ENCODE measurements at regions not wholly inside any gene's neighbourhood (a gene's known extent, or its start where the extent isn't known, plus 50 kb on each side); places are given as distances from the start of the nearest gene placed in this dataset.
"Not testable (repeated sequence)": the region's sequence is repeated elsewhere in the genome, so short reads cannot be mapped to it uniquely, and the experiment has no call there.

DNA sequence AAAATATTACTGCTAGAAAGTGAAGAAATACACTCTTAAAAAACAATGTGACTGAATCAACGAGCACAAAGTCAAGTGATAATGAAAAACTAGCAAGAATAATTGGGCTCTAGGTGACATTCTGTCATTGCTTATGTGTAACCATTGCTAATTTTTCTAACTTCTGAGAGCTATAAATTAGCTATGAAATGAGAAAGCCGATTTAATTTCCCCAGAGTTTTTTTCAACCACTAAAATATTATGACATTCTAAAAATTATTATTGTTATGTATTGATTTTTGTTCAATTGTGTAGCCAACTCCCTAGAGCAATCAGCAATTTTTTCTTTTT lies 458.6 kb upstream of the ATXN8OS start:
- H3K4me2 ChIP-seq: no peak overlapping the region
- TF ChIP-seq Cebpa-rat (IDR thresholded peaks at IDR 0.05): no peak
- no peaks in the 10 kb centered on the region for H3K36me3 ChIP-seq
- no peak overlapping the region for H3K4me3 ChIP-seq
- no peak overlapping the region for H3K27ac ChIP-seq
- no peak overlapping the region for H3K9ac ChIP-seq
- H4K20me1 ChIP-seq: no peaks in the 10 kb centered on the region
- H3K9me3 ChIP-seq: peaks cover 14% of the 10 kb centered on the region
- no peaks in the 10 kb centered on the region for H3K4me1 ChIP-seq
- no peaks in the 10 kb centered on the region for H3K27me3 ChIP-seq

DNA sequence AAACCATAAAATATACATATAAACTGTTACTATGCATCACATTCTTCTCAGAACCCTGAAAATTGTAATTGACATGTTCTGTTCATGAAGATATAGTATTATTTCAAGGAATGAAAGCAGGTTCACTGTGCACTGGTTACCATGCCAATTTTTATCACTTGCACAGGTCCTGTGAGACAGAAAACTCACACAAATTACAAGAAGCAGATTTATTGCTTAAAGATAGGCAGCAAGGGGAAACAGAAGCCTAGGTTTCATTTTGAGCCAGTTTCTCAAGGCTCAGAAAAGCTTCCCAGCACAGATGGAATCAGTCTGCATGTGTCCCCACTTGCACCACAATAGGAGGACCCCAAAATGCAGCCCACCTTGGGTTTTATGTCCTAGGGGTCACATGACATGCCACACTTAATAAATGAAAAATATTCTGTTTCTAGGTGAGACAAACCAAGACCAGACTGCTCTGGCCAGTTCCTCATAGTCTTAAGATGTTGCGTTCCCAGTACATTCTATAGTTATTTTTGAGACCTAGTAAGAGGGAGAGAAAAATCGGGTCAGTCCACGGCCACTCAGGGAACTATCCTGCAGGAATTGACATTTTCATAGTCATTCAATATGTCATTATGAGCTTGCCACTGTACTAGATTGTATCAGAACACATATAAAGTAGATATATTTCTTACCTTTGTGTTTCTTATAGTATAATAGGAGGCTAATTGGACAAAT lies 459.1 kb upstream of the ATXN8OS start:
- no peaks in the 10 kb centered on the region for H3K27me3 ChIP-seq
- no peaks in the 10 kb centered on the region for H4K20me1 ChIP-seq
- no peaks in the 10 kb centered on the region for H3K36me3 ChIP-seq
- peaks cover 17% of the 10 kb centered on the region for H3K9me3 ChIP-seq
- H3K27ac ChIP-seq: no peak overlapping the region
- no peak overlapping the region for H3K4me3 ChIP-seq
- no peak for TF ChIP-seq Cebpa-rat (IDR thresholded peaks at IDR 0.05)
- H3K4me1 ChIP-seq: no peaks in the 10 kb centered on the region
- no peak overlapping the region for H3K9ac ChIP-seq
- H3K4me2 ChIP-seq: no peak overlapping the region

DNA sequence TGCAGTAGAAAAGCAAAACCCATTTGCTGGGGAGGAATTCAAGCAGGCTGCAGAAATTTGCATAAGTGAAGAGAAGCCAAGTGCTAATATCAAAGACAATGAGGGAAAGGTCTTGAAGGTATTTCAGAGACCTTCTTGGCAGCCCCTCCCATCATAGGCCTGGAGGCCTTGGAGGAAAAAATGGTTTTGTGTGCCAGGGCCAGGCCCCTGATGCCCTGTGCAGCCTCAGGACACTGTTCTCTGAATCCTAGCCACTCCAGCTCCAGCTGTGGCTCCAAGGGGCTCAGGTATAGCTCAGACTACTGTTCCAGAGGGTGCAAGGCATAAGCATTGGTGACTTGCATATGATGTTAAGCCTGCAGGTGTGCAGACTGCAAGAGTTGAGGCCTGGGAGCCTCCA lies 463.2 kb upstream of the ATXN8OS start:
- Histone ChIP-seq H3K27ac (no peak overlapping the region), H3K9me3 (peaks cover 17% of the 10 kb centered on the region), H3K4me1 (no peaks in the 10 kb centered on the region), H3K4me3 (no peak overlapping the region), H3K4me2 (no peak overlapping the region), H3K27me3 (no peaks in the 10 kb centered on the region), H3K9ac (no peak overlapping the region), H3K36me3 (no peaks in the 10 kb centered on the region), H4K20me1 (no peaks in the 10 kb centered on the region)
- no peak for TF ChIP-seq Cebpa-rat (IDR thresholded peaks at IDR 0.05)

DNA sequence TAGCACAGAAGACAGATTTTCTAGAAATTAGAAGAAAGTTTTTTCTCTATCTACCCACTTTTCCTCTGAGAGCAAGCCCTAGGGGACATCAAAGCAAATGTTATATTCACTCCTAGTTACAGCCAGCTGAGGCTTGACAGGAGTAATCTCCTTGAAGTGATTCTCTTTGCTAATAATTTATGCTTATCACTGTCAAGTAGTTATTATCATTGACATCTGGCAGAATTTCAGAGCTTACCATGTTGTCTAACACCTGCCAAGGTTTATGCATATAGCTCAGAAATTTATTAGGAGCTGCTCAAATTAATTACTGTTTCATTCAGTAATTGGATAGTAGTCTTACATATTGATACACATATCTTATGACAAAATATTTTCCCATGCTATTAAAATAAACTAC lies 465.9 kb upstream of the ATXN8OS start:
- Histone ChIP-seq H4K20me1 (no peaks in the 10 kb centered on the region), H3K4me2 (no peak overlapping the region), H3K9ac (no peak overlapping the region), H3K4me1 (no peaks in the 10 kb centered on the region), H3K9me3 (peaks cover 17% of the 10 kb centered on the region), H3K27me3 (no peaks in the 10 kb centered on the region), H3K4me3 (no peak overlapping the region), H3K36me3 (no peaks in the 10 kb centered on the region), H3K27ac (no peak overlapping the region)
- no peak for TF ChIP-seq Cebpa-rat (IDR thresholded peaks at IDR 0.05)

DNA sequence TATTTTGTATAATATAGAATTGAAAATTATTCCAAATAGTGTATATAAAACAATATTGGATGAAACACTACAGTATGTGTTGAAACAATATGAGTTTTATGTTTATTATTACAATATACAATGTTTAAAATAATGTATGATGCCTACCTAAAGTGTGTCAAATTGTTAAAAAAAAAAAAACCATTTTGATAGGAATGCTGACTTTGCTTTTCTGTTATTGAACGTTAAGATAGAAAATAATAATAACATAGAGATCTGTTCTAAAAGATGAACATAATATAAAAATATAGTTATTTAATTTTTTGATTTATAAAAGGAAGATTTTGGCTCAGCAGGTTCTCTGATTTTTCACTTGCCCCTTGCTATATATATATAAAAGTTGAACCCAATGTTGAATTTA lies 474.6 kb upstream of the ATXN8OS start:
- Histone ChIP-seq H4K20me1 (no peaks in the 10 kb centered on the region), H3K27ac (no peak overlapping the region), H3K9ac (no peak overlapping the region), H3K4me3 (no peak overlapping the region), H3K4me1 (no peaks in the 10 kb centered on the region), H3K36me3 (no peaks in the 10 kb centered on the region), H3K27me3 (no peaks in the 10 kb centered on the region), H3K9me3 (no peaks in the 10 kb centered on the region), H3K4me2 (no peak overlapping the region)
- TF ChIP-seq Cebpa-rat (IDR thresholded peaks at IDR 0.05): no peak

DNA sequence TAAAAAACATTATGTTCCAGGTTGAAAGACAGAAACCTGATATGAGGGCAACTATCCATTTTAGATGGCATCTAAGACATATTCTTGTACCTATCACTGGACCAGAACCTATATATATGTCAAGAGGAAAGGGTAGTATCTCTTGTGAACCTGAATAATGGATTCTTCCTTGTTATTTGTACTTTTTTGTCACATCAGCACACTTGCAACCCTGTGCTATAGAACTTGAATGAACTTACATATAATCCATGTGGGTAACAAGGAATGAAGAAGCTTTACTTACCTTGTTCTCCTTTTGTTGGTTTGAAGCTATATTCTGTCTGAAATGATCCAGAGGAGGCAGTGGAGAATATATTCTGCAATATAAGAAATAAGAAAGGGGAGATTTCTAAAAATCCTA lies 483.7 kb upstream of the ATXN8OS start:
- H3K9me3 ChIP-seq: no peaks in the 10 kb centered on the region
- no peak overlapping the region for H3K4me3 ChIP-seq
- no peak for TF ChIP-seq Cebpa-rat (IDR thresholded peaks at IDR 0.05)
- H3K4me2 ChIP-seq: no peak overlapping the region
- H4K20me1 ChIP-seq: no peaks in the 10 kb centered on the region
- no peaks in the 10 kb centered on the region for H3K27me3 ChIP-seq
- no peaks in the 10 kb centered on the region for H3K4me1 ChIP-seq
- H3K27ac ChIP-seq: no peak overlapping the region
- no peaks in the 10 kb centered on the region for H3K36me3 ChIP-seq
- no peak overlapping the region for H3K9ac ChIP-seq

DNA sequence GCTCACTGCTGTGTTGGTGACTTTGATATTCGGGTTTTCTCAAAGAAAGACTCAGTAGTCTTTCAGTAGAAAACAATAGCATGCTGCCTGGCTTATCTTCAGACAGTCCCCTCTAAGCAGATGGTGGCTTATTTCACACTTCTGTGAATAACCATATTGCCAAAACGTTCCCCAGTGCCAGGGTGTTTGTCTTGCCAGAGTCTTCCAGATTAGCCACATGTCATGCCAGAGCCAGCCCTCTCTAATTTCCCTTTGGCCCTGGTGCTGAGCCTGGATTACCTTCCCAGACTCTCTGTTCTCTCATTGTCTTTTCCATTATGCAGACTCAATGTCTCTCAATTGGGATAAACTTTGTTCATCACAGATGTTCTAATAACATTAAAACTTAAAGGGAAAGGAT lies 488.0 kb upstream of the ATXN8OS start:
- H3K9me3 ChIP-seq: no peaks in the 10 kb centered on the region
- H3K36me3 ChIP-seq: no peaks in the 10 kb centered on the region
- H4K20me1 ChIP-seq: no peaks in the 10 kb centered on the region
- no peak overlapping the region for H3K4me3 ChIP-seq
- TF ChIP-seq Cebpa-rat (IDR thresholded peaks at IDR 0.05): no peak
- H3K27me3 ChIP-seq: no peaks in the 10 kb centered on the region
- no peak overlapping the region for H3K9ac ChIP-seq
- no peak overlapping the region for H3K27ac ChIP-seq
- no peaks in the 10 kb centered on the region for H3K4me1 ChIP-seq
- H3K4me2 ChIP-seq: no peak overlapping the region

DNA sequence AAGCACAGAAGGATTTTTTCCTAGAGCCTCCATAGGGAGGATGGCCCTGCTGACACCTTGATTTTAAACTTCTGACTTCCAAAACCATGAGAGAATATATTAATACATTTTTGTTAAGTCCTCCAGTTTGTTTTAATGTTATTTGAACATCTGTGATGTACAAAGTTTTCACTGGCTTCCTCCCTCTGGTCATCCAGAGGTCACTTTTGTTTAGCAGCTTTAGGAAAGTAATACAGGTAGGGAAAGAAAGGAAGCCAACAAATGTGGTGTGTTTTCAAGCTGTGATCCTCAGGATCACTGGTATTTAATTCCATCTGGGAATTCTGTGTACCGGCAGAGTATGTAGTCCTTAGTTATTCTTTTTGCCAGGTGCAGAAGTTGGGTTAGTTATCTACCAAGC lies 488.8 kb upstream of the ATXN8OS start:
- H3K27me3 ChIP-seq: no peaks in the 10 kb centered on the region
- no peak overlapping the region for H3K27ac ChIP-seq
- no peak overlapping the region for H3K9ac ChIP-seq
- H3K36me3 ChIP-seq: no peaks in the 10 kb centered on the region
- no peak for TF ChIP-seq Cebpa-rat (IDR thresholded peaks at IDR 0.05)
- no peak overlapping the region for H3K4me3 ChIP-seq
- no peak overlapping the region for H3K4me2 ChIP-seq
- no peaks in the 10 kb centered on the region for H3K9me3 ChIP-seq
- H3K4me1 ChIP-seq: no peaks in the 10 kb centered on the region
- H4K20me1 ChIP-seq: no peaks in the 10 kb centered on the region

DNA sequence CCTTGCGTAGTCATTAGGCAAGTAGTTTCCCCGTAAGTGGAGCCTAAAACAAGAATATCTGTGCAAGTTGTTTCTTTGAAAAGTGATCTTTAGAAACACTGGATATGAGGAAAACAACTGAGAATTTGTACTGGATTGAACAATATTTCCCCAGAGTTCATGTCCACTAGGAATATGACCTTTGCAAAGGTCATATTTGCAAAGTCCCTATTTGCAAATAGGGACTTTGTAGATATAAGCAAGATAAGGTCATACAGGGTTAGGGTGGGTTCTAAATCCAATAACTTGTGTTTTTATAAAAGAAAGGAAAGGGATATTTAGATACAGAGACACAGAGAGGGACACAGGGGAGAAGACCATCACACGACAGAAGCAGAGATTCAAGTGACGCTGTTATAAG lies 489.2 kb upstream of the ATXN8OS start:
- no peak overlapping the region for H3K4me3 ChIP-seq
- no peaks in the 10 kb centered on the region for H3K4me1 ChIP-seq
- H4K20me1 ChIP-seq: no peaks in the 10 kb centered on the region
- H3K9me3 ChIP-seq: no peaks in the 10 kb centered on the region
- H3K4me2 ChIP-seq: no peak overlapping the region
- H3K9ac ChIP-seq: no peak overlapping the region
- no peak for TF ChIP-seq Cebpa-rat (IDR thresholded peaks at IDR 0.05)
- H3K27ac ChIP-seq: no peak overlapping the region
- H3K36me3 ChIP-seq: no peaks in the 10 kb centered on the region
- no peaks in the 10 kb centered on the region for H3K27me3 ChIP-seq

DNA sequence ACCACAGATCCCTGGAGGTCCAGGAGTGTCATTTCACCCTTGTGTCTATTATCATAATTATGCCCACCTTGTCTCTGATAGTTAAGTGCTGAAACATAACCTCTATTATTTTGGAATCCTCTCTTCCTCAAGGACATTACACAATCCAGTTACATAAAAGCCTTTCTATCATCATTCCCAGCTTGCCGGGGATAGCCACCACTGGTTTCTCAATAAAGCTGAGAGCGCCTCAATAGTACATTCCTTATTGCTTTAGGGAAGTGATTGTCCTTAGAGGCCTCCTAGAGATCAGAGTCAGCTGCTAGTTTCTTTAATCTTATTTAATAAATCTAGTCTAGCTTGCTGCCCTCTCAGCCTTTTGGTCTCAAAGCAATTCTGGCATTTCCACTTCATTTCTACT lies 490.0 kb upstream of the ATXN8OS start:
- Histone ChIP-seq H3K9me3 (no peaks in the 10 kb centered on the region), H3K4me2 (no peak overlapping the region), H3K36me3 (no peaks in the 10 kb centered on the region), H4K20me1 (no peaks in the 10 kb centered on the region), H3K27me3 (no peaks in the 10 kb centered on the region), H3K4me3 (no peak overlapping the region), H3K9ac (no peak overlapping the region), H3K4me1 (no peaks in the 10 kb centered on the region), H3K27ac (no peak overlapping the region)
- no peak for TF ChIP-seq Cebpa-rat (IDR thresholded peaks at IDR 0.05)

DNA sequence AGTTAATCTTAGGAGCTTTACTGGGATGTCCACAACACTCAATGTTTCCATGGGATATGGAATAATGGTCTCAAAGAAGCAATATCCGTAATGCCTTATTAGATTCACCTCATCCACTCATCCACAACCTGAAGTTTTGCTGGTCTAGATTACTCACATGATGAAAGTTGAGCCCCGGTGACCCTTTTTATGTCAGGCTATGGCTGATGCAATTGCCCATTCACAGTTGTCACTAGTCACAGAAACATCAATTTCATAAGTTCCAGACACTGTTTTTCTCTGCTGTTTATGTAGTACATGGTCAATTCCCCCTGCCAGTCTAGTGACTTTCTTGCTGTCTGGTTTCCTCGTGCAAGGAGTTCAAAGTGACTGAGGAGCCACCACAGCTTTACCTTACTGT lies 491.2 kb upstream of the ATXN8OS start:
- Histone ChIP-seq H3K4me3 (no peak overlapping the region), H3K27ac (no peak overlapping the region), H3K9ac (no peak overlapping the region), H3K9me3 (no peaks in the 10 kb centered on the region), H4K20me1 (no peaks in the 10 kb centered on the region), H3K27me3 (no peaks in the 10 kb centered on the region), H3K4me2 (no peak overlapping the region), H3K36me3 (no peaks in the 10 kb centered on the region), H3K4me1 (peaks cover 6% of the 10 kb centered on the region; the same call in 1 of the 2 replicates)
- TF ChIP-seq Cebpa-rat (IDR thresholded peaks at IDR 0.05): no peak

DNA sequence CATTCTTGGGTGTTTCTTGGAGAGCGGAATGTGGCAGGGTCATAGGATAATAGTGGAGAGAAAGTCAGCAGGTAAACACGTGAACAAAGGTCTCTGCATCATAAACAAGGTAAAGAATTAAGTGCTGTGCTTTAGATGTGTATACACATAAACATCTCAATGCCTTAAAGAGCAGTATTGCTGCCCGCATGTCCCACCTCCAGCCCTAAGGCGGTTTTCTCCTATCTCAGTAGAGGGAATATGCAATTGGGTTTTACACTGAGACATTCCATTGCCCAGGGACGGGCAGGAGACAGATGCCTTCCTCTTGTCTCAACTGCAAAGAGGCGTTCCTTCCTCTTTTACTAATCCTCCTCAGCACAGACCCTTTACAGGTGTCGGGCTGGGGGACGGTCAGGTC lies 492.6 kb upstream of the ATXN8OS start:
- H3K4me3 ChIP-seq, H4K20me1 ChIP-seq, H3K9ac ChIP-seq, H3K9me3 ChIP-seq, H3K4me2 ChIP-seq, H3K36me3 ChIP-seq, H3K27me3 ChIP-seq, H3K27ac ChIP-seq, H3K4me1 ChIP-seq: not testable (repeated sequence)
